BLaER1 treated with 17β-estradiol and CSF1 and Interleukin-3, amounts not matched to agents 10 nM and 100 nM (cell line): ENCODE measurements at regions not wholly inside any gene's neighbourhood (a gene's known extent, or its start where the extent isn't known, plus 50 kb on each side); places are given as distances from the start of the nearest gene placed in this dataset.

Experiments
- H3K27ac ChIP-seq, 11 experiments: shearing (Covaris generic); formaldehyde crosslinking; 2 replicates each; pipeline ENCODE4 v1.8.1; 2022
- H3K27me3 ChIP-seq, 11 experiments: shearing (Covaris generic); formaldehyde crosslinking; 2 replicates each; pipeline ENCODE4 v1.8.1; 2022
- H3K36me3 ChIP-seq, 11 experiments: shearing (Covaris generic); formaldehyde crosslinking; 2 replicates each; pipeline ENCODE4 v1.8.1; 2022
- H3K4me1 ChIP-seq, 10 experiments: shearing (Covaris generic); formaldehyde crosslinking; 2 replicates each; pipeline ENCODE4 v1.8.1; 2022
- H3K4me2 ChIP-seq, 11 experiments: shearing (Covaris generic); formaldehyde crosslinking; 2 replicates each; pipeline ENCODE4 v1.8.1; 2022
- H3K4me3 ChIP-seq, 10 experiments: shearing (Covaris generic); formaldehyde crosslinking; 2 replicates each; pipeline ENCODE4 v1.8.1; 2022
- H3K9ac ChIP-seq, 11 experiments: shearing (Covaris generic); formaldehyde crosslinking; 2 replicates each; pipeline ENCODE4 v1.8.1; 2022
- H3K9me3 ChIP-seq, 11 experiments: shearing (Covaris generic); formaldehyde crosslinking; replicated peaks in 1 of 11; 2 replicates each; pipeline ENCODE4 v1.8.1; 2022
- H4K20me1 ChIP-seq, 11 experiments: shearing (Covaris generic); formaldehyde crosslinking; 2 replicates each; pipeline ENCODE4 v1.8.1; 2022
- Cebpa-rat ChIP-seq, 11 experiments: shearing (Covaris generic); IDR thresholded peaks; 2 replicates each; pipeline ENCODE4 v1.8.1; 2022

DNA sequence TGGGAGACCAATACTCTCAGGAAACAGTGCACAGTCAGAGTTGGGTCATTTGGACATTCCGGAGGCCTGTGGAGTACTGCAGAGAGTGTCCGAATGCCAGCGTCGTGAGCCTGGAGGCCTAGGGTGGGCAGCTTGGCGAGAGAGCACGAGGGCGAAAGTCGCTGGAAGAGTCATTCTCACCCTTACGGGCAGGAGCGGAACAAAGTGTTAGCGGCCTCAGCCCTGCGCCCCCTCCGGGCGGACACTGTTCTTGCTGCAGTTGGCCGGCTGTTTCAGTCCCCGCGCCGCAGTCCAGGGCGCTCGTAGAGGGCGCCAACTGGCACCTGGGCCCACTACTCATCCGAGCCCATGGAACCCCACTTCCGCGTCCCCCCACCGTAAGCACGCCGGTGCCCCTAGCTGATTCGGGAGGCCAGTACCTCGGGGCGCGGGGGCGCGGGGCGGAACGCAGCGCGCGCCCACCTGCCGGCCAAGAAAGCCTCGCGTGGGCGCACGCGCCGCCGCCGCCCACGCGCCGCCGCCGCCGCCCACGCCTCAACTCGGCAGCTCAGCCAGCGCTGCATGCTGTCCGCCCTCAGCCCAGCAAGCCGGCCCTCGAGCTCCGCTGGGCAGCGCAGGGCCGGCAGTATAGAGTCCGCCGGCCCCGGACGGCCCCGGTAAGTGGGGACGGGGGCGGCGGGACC is 99.7 kb upstream of the CCL21 start:
- no peaks in the 10 kb centered on the region for H3K36me3 ChIP-seq
- TF ChIP-seq Cebpa-rat (IDR thresholded peaks at IDR 0.05) = no peak
- peaks cover 0 to 10% (median 3%) of the 10 kb centered on the region in 10 experiments; a peak in 3 of 20 replicates for H3K4me1 ChIP-seq
- no peaks in the 10 kb centered on the region for H3K27me3 ChIP-seq
- no peak overlapping the region for H3K27ac ChIP-seq
- no peak overlapping the region for H3K9ac ChIP-seq
- peaks cover 17 to 36% (median 25%) of the 10 kb centered on the region in 11 experiments for H3K9me3 ChIP-seq
- no peak overlapping the region for H3K4me3 ChIP-seq
- no peak overlapping the region for H3K4me2 ChIP-seq
- no peaks in the 10 kb centered on the region for H4K20me1 ChIP-seq

DNA sequence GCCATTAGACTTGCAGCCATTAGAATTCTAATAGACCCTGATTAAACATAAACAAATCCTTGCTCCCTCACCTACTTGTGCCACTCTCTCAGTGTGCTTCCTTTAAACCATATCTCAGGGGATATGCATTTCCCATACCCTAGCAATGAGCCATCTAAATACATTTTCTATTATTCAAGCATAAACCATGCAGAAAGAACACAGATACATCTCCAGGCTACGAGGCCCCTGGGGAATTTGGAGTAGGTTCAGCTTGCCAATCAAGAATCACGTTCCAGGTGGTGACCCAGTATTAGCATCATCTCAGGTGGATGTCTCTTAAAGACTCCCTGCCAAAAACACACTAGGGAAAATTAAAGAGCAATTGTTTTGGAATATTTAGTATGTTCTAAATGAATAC is 93.0 kb upstream of the CCL21 start:
- TF ChIP-seq Cebpa-rat (IDR thresholded peaks at IDR 0.05) = no peak
- no peak overlapping the region for H3K4me2 ChIP-seq
- H4K20me1 ChIP-seq = no peaks in the 10 kb centered on the region
- no peaks in the 10 kb centered on the region for H3K4me1 ChIP-seq
- H3K27ac ChIP-seq = no peak overlapping the region
- no peak overlapping the region for H3K4me3 ChIP-seq
- H3K9ac ChIP-seq = no peak overlapping the region
- H3K9me3 ChIP-seq = peaks cover 9 to 20% (median 11%) of the 10 kb centered on the region in 11 experiments; a peak in 21 of 22 replicates
- no peaks in the 10 kb centered on the region for H3K27me3 ChIP-seq
- no peaks in the 10 kb centered on the region for H3K36me3 ChIP-seq

DNA sequence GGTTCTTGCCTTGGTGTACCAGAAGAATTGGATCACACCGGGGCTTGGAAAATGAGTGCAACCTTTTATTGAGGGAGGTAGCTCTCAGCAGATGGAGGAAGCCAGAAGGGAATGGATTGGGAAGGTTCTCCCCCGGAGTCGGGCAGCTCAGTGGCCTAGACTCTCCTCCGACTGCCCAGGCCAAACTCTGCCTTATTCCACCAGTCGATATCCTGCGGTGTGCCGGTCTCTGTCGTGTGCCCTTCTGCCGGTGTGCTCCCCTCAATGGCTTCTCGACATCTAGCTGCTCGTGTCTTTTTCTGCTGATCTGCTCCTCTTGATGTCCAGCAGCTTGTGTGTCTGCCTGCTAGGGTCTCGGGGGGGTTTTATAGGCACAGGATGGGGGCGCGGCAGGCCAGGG is 87.4 kb upstream of the CCL21 start:
- Histone ChIP-seq H3K4me2 (no peak overlapping the region), H3K36me3 (no peaks in the 10 kb centered on the region), H3K27ac (no peak overlapping the region), H3K27me3 (no peaks in the 10 kb centered on the region), H4K20me1 (no peaks in the 10 kb centered on the region), H3K4me3 (no peak overlapping the region), H3K9ac (no peak overlapping the region), H3K4me1 (peaks cover 0 to 8% (median 5%) of the 10 kb centered on the region in 10 experiments; a peak in 8 of 20 replicates), H3K9me3 (peaks cover 0 to 4% (median 0%) of the 10 kb centered on the region in 11 experiments; a peak in 1 of 22 replicates)
- no peak for TF ChIP-seq Cebpa-rat (IDR thresholded peaks at IDR 0.05)

DNA sequence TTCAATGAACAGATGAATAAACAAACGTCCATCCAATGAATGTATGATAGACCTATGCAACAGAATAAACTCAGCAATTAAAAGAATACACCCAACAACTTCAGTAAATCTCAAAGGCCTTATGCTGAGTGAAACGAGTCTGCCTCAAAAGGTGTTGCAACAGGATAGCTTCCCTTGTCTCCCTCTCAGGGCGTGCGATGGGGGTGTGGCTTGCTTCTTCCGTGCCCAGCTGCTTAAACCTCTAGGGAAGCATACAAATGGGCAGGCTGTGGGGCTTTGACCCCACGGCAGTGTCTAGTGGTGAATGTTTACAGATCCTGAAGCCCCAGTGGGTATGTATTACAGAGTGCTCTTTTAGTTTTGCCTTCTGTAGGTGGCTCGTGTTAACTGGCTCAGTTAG is 87.0 kb upstream of the CCL21 start:
- peaks cover 0 to 8% (median 5%) of the 10 kb centered on the region in 10 experiments; a peak in 8 of 20 replicates for H3K4me1 ChIP-seq
- TF ChIP-seq Cebpa-rat (IDR thresholded peaks at IDR 0.05) = no peak
- no peak overlapping the region for H3K4me3 ChIP-seq
- no peaks in the 10 kb centered on the region for H3K27me3 ChIP-seq
- H3K27ac ChIP-seq = no peak overlapping the region
- H4K20me1 ChIP-seq = no peaks in the 10 kb centered on the region
- no peak overlapping the region for H3K9ac ChIP-seq
- H3K36me3 ChIP-seq = no peaks in the 10 kb centered on the region
- peaks cover 0 to 4% (median 0%) of the 10 kb centered on the region in 11 experiments; a peak in 1 of 22 replicates for H3K9me3 ChIP-seq
- H3K4me2 ChIP-seq = no peak overlapping the region

- H4K20me1 ChIP-seq = no peaks in the 10 kb centered on the region
- H3K4me2 ChIP-seq = peak overlapping the region in 6 of 11 experiments; percentile 5 to 48 (median 23); a peak in 5 of 22 replicates
- H3K9me3 ChIP-seq = no peaks in the 10 kb centered on the region; a peak in 1 of 22 replicates
- no peak for TF ChIP-seq Cebpa-rat (IDR thresholded peaks at IDR 0.05)
- H3K9ac ChIP-seq = no peak overlapping the region
- H3K4me1 ChIP-seq = peaks cover 0 to 8% (median 5%) of the 10 kb centered on the region in 10 experiments; a peak in 8 of 20 replicates
- no peaks in the 10 kb centered on the region for H3K27me3 ChIP-seq
- H3K36me3 ChIP-seq = no peaks in the 10 kb centered on the region
- H3K4me3 ChIP-seq = no peak overlapping the region
- H3K27ac ChIP-seq = no peak overlapping the region
These were observed 83.5 kb upstream of the CCL21 start for GRCh38 chr9:34793428-34793827.

DNA sequence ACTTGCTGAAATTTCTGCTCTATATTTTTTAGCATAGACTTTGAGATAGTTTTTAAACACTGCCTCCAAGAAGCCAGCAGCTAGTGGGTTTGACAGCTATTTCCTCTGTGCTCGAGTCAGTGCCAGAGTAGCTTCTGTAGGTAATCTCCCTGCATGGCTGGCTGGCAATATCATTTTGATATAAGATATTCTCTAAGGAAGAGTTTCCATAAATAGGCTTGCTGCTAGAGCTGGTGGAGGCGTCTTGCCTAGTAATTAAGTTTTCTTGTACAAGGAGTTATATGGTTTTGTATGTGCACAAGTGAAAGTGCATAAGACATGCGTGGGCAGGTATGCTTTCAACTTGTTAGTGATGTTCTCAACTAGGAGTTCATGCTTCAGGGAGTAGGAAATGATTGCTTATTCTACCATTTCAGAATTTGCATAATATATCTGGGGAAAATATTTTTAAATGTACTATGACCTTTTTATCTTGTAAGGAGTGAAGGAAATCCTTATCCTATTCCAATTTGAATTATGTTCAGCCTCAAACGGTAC is 74.1 kb upstream of the CCL21 start:
- H3K4me3 ChIP-seq = no peak overlapping the region
- H4K20me1 ChIP-seq = no peaks in the 10 kb centered on the region
- no peaks in the 10 kb centered on the region for H3K9me3 ChIP-seq
- no peak for TF ChIP-seq Cebpa-rat (IDR thresholded peaks at IDR 0.05)
- H3K4me2 ChIP-seq = no peak overlapping the region
- H3K4me1 ChIP-seq = no peaks in the 10 kb centered on the region
- no peak overlapping the region for H3K9ac ChIP-seq
- H3K36me3 ChIP-seq = no peaks in the 10 kb centered on the region
- no peak overlapping the region for H3K27ac ChIP-seq
- no peaks in the 10 kb centered on the region for H3K27me3 ChIP-seq

DNA sequence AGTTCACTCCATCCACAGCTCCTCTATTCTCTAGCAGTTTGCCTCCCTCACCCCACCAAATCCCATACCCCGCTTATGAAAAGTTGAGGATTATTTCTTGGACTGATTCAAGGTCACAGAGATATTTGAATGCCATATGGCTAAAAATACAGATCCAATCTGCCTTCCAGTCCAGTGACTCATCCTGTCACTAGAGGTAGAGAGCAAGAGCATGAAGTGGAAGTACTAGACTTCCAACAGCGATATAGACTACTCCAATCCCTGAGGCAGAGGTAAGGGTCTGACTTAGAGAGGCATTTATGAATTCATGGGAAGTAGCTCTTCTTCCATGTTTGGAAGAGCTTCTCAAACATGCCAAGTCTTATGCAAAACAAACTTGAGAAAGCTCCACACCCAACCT is 72.4 kb upstream of the CCL21 start:
- H3K9ac ChIP-seq = no peak overlapping the region
- H3K9me3 ChIP-seq = no peaks in the 10 kb centered on the region
- H4K20me1 ChIP-seq = no peaks in the 10 kb centered on the region
- peaks cover 0 to 5% (median 0%) of the 10 kb centered on the region in 10 experiments; a peak in 3 of 20 replicates for H3K4me1 ChIP-seq
- H3K27me3 ChIP-seq = no peaks in the 10 kb centered on the region
- no peak overlapping the region for H3K27ac ChIP-seq
- no peak overlapping the region for H3K4me2 ChIP-seq
- no peaks in the 10 kb centered on the region for H3K36me3 ChIP-seq
- H3K4me3 ChIP-seq = no peak overlapping the region
- TF ChIP-seq Cebpa-rat (IDR thresholded peaks at IDR 0.05) = no peak

DNA sequence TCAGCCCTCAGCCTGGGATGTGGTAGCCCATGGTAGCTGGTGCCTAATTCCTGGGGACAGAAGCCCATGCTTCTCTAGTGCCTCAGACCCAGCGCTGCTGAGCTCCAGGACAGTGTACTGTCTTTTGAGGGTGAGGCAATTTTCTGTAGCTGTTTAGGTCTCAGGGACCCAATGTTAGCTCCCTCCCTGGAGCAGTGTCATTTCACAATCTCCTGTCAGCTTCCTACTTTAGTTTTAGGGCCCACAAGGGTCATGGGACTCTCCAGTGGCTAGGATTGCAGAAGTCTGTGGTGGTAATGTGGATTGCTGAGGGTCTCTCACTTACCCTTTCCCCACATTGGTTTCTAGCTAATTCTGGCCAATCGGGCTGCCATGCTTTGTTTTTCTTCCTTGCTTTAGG is 67.7 kb upstream of the CCL21 start:
- Histone ChIP-seq H3K4me1 (peaks cover 0 to 7% (median 0%) of the 10 kb centered on the region in 10 experiments; a peak in 3 of 20 replicates), H3K4me3 (no peak overlapping the region), H3K9ac (no peak overlapping the region), H3K27ac (no peak overlapping the region), H3K9me3 (no peaks in the 10 kb centered on the region), H3K36me3 (no peaks in the 10 kb centered on the region), H4K20me1 (no peaks in the 10 kb centered on the region), H3K4me2 (peak overlapping the region in 2 of 11 experiments; percentile 15 to 33; a peak in 3 of 22 replicates), H3K27me3 (no peaks in the 10 kb centered on the region)
- TF ChIP-seq Cebpa-rat (IDR thresholded peaks at IDR 0.05) = no peak

GRCh38 chr9:34773955-34774354 is 64.0 kb upstream of the CCL21 start:
- Histone ChIP-seq H3K9me3 (no peaks in the 10 kb centered on the region), H3K27me3 (no peaks in the 10 kb centered on the region), H3K36me3 (no peaks in the 10 kb centered on the region), H3K4me3 (no peak overlapping the region), H3K9ac (no peak overlapping the region), H3K4me1 (peaks cover 0 to 7% (median 0%) of the 10 kb centered on the region in 10 experiments; a peak in 3 of 20 replicates), H3K27ac (no peak overlapping the region), H4K20me1 (no peaks in the 10 kb centered on the region), H3K4me2 (no peak overlapping the region)
- no peak for TF ChIP-seq Cebpa-rat (IDR thresholded peaks at IDR 0.05)
